ENCODE measurements at regions not wholly inside any gene's neighbourhood (a gene's known extent, or its start where the extent isn't known, plus 50 kb on each side); places are given as distances from the start of the nearest gene placed in this dataset.
A peak's percentile ranks its signal among the peaks of the same experiment; 100 is the strongest.

- Histone ChIP-seq H3K27ac (no peak overlapping the region), H3K4me2 (no peak overlapping the region), H3K4me3 (no peak overlapping the region), H3K9me3 (0 out of 3 replicates have a peak, but pooled peaks cover under 1% of the 10 kb centered on the region), H3K4me1 (peaks cover 6% of the 10 kb centered on the region; the same call in 1 of the 3 replicates)
- no peak for ATAC-seq
- 61% methylated on average over 5 of the region's 5 CpGs for WGBS (ENCODE audit: missing lambda C conversion rate)
- CTCF ChIA-PET: interaction anchor here (0.6 to 1.7 kb wide), 6 partner anchors 13 to 331 kb away, joined by 3 to 5 read pairs (median 3); no protein-coding TSS in a partner anchor
- no peak for DNase-seq (ENCODE audit: low read depth in 1 of 2, low spot score in 1 of 2)
- POLR2A ChIA-PET: no interaction called here
- FAIRE-seq: no peak
- TF ChIP-seq KDM1A (IDR thresholded peaks at IDR 0.05; ENCODE audit: low read depth): no peak
- TF ChIP-seq RAD21 (conservative IDR thresholded peaks at IDR 0.05 in 1 of 2, IDR thresholded peaks at IDR 0.05 in 1 of 2): 0 out of 5 replicates have a peak, but pooled peaks of 1 of the 2 experiments have one; percentile 3
Observed at GRCh38 chr12:13405961-13406703, 209.6 kb downstream of the EMP1 start.

GRCh38 chr12:13404631-13405473 is 208.3 kb downstream of the EMP1 start:
- FAIRE-seq (no peak), DNase-seq (ENCODE audit: low read depth in 1 of 2, low spot score in 1 of 2) (no peak), ATAC-seq (peak; percentile 55 to 74)
- TF ChIP-seq NR3C1 (IDR thresholded peaks at IDR 0.05) (no peak), HOXB13 (CRISPR knock-in tag; IDR thresholded peaks at IDR 0.05; ENCODE audit: low read depth) (no peak), SREBF2 (IDR thresholded peaks at IDR 0.05) (no peak), RAD21 (conservative IDR thresholded peaks at IDR 0.05 in 1 of 2, IDR thresholded peaks at IDR 0.05 in 1 of 2) (no peak), CHD2 (IDR thresholded peaks at IDR 0.05; ENCODE audit: low read length, partially characterized antibody) (no peak), RARB (CRISPR knock-in tag; IDR thresholded peaks at IDR 0.05) (no peak), MAFK (IDR thresholded peaks at IDR 0.05; ENCODE audit: partially characterized antibody) (no peak), ELK1 (IDR thresholded peaks at IDR 0.05; ENCODE audit: low read depth, low read length) (no peak), REST (IDR thresholded peaks at IDR 0.05) (no peak), GATA3 (IDR thresholded peaks at IDR 0.05; ENCODE audit: borderline replicate concordance) (no peak), MAX (IDR thresholded peaks at IDR 0.05) (no peak), BCL3 (IDR thresholded peaks at IDR 0.05) (no peak), ESRRA (IDR thresholded peaks at IDR 0.05; ENCODE audit: borderline replicate concordance, low read length) (no peak), CHD4 (IDR thresholded peaks at IDR 0.05; ENCODE audit: borderline replicate concordance) (no peak), HDAC2 (IDR thresholded peaks at IDR 0.05) (no peak)
- CTCF ChIA-PET: interaction anchor here (1.0 to 1.7 kb wide), 4 partner anchors 14 to 337 kb away, joined by 3 to 5 read pairs (median 4); no protein-coding TSS in a partner anchor
- peaks cover 6% of the 10 kb centered on the region; the same call in 1 of the 3 replicates for H3K4me1 ChIP-seq
- H3K27ac ChIP-seq: peak overlapping the region in 1 of 2 experiments; percentile 32; a peak in 1 of 6 replicates
- H3K4me2 ChIP-seq: peak overlapping the region; percentile 78
- no peaks in the 10 kb centered on the region for H3K9me3 ChIP-seq
- POLR2A ChIA-PET: no interaction called here
- WGBS (ENCODE audit: missing lambda C conversion rate): 46% methylated on average over 13 of the region's 13 CpGs
- H3K4me3 ChIP-seq: peak overlapping the region; percentile 32

Measured in A549 (cell line).